Upper lobe of right lung (tissue), 1 donor: ENCODE measurements at regions not wholly inside any gene's neighbourhood (a gene's known extent, or its start where the extent isn't known, plus 50 kb on each side); places are given as distances from the start of the nearest gene placed in this dataset.

Experiments
- ATAC-seq: fragments of 200-7000 bp; cut with Tn5 transposase; one replicate; pipeline ENCODE4 v1.9.1; 2020; ENCODE audit warnings: mild to moderate bottlenecking, moderate library complexity
- DNase-seq: peaks from one replicate; pipeline ENCODE4 v3.0.0-alpha.2; 2020
- H3K27ac ChIP-seq: fragments of 200-600 bp; one replicate; pipeline ENCODE4 v1.8.0; 2022
- H3K27me3 ChIP-seq: fragments of 200-600 bp; one replicate; pipeline ENCODE4 v1.8.0; 2022; ENCODE audit warnings: mild to moderate bottlenecking
- H3K36me3 ChIP-seq: fragments of 200-600 bp; one replicate; pipeline ENCODE4 v1.8.0; 2022
- H3K4me1 ChIP-seq: fragments of 200-600 bp; one replicate; pipeline ENCODE4 v1.8.0; 2022
- H3K4me3 ChIP-seq: fragments of 200-600 bp; one replicate; pipeline ENCODE4 v1.8.0; 2022; ENCODE audit warnings: mild to moderate bottlenecking
- H3K9me3 ChIP-seq: fragments of 200-600 bp; one replicate; pipeline ENCODE4 v1.8.0; 2022
- intact Hi-C: fragments of 100-400 bp; cut with DNase I; formaldehyde crosslinking; loops from one replicate; pipeline ENCODE4 v1.11.0; 2022
- TF ChIP-seq, protein P1 (sequence below): fragments of 200-600 bp; IDR thresholded peaks from one replicate; pipeline ENCODE4 v1.8.0; 2022; ENCODE audit warnings: antibody characterized with exemption
- donor health status: DM: no; HTN: yes; CAD: no; lungs with severe emphysema.

DNA sequence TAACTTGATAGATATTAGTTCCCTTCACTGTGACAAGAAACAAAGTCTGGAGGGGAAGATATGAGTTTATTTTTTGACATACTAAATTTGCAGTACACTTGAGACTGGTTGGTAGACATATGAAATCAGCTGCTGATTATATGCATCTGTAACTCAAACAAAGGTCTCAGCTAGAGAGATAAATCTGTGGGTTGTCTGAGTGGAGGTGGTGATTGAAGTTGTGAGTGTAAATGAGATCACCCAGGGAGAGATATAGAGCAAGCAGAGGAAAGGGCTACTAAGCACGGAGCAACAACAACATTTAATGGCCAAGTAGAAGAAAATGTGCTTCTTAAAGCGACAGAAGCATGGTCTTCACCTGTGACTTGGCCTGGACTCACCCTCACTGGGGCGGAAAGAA is 173.2 kb upstream of the EYA4 start:
- no peak for DNase-seq
- no peaks in the 10 kb centered on the region for H3K4me1 ChIP-seq
- no peaks in the 10 kb centered on the region for H3K36me3 ChIP-seq
- TF ChIP-seq, protein P1, sequence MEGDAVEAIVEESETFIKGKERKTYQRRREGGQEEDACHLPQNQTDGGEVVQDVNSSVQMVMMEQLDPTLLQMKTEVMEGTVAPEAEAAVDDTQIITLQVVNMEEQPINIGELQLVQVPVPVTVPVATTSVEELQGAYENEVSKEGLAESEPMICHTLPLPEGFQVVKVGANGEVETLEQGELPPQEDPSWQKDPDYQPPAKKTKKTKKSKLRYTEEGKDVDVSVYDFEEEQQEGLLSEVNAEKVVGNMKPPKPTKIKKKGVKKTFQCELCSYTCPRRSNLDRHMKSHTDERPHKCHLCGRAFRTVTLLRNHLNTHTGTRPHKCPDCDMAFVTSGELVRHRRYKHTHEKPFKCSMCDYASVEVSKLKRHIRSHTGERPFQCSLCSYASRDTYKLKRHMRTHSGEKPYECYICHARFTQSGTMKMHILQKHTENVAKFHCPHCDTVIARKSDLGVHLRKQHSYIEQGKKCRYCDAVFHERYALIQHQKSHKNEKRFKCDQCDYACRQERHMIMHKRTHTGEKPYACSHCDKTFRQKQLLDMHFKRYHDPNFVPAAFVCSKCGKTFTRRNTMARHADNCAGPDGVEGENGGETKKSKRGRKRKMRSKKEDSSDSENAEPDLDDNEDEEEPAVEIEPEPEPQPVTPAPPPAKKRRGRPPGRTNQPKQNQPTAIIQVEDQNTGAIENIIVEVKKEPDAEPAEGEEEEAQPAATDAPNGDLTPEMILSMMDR, result no peak
- no peaks in the 10 kb centered on the region for H3K27me3 ChIP-seq
- no peak for ATAC-seq
- no peak overlapping the region for H3K27ac ChIP-seq
- intact Hi-C loops, result no loop called here
- no peaks in the 10 kb centered on the region for H3K9me3 ChIP-seq
- no peak overlapping the region for H3K4me3 ChIP-seq

DNA sequence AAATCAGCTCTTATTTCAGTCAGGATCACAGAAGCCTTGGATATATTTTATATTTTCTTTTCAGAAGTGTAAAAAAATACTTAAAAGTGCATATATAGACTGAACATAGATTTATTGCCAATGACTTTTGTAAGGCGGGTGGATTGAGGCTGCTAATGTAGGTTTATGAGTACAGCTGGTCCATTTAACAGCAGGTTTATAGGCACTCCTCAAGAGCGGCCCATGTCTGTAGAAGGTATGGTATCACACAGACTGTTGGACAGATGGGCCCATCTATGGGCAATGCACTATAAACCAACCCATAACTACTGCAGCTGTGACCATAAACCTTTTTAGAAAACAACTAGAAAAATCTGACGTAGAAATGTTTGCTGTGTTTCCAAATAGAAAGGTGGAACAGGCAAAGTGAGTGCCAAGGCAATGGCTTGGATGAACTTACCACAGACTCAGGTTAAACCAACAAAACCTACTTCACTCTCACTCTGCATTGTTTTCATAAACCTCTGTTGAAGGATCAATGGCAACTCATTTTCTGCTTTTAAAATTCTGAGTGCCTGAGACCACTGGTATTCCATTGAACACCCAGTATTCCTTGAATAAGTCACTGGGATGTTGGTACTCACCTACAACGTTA is 170.6 kb upstream of the EYA4 start:
- intact Hi-C loops, result no loop called here
- H3K9me3 ChIP-seq, result no peaks in the 10 kb centered on the region
- H3K4me3 ChIP-seq, result no peak overlapping the region
- no peaks in the 10 kb centered on the region for H3K36me3 ChIP-seq
- H3K27ac ChIP-seq, result no peak overlapping the region
- no peaks in the 10 kb centered on the region for H3K4me1 ChIP-seq
- H3K27me3 ChIP-seq, result no peaks in the 10 kb centered on the region
- TF ChIP-seq, protein P1, result no peak
- no peak for DNase-seq
- no peak for ATAC-seq

DNA sequence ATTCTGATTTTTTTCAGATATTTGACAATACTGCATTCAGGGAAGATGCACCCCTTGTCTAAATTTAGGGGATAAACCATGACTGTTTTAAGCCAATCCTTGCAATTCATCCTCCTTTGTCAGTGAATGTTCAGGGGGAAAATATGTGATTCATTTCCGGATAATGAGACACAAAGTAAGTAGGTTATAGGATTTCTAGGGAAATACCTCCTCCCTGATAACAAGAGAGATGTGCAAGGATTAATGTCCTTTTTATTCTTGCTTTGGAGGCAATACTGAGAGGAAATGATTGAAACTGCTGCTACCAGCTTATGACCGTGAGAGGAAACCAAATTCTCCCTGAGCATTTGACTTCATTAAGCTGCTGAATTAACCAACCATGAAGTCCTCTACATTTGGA is 161.3 kb upstream of the EYA4 start:
- Histone ChIP-seq H3K4me1 (no peaks in the 10 kb centered on the region), H3K9me3 (no peaks in the 10 kb centered on the region), H3K27me3 (no peaks in the 10 kb centered on the region), H3K27ac (no peak overlapping the region), H3K36me3 (no peaks in the 10 kb centered on the region), H3K4me3 (no peak overlapping the region)
- TF ChIP-seq, protein P1, result no peak
- intact Hi-C loops, result no loop called here
- DNase-seq (no peak), ATAC-seq (no peak)

DNA sequence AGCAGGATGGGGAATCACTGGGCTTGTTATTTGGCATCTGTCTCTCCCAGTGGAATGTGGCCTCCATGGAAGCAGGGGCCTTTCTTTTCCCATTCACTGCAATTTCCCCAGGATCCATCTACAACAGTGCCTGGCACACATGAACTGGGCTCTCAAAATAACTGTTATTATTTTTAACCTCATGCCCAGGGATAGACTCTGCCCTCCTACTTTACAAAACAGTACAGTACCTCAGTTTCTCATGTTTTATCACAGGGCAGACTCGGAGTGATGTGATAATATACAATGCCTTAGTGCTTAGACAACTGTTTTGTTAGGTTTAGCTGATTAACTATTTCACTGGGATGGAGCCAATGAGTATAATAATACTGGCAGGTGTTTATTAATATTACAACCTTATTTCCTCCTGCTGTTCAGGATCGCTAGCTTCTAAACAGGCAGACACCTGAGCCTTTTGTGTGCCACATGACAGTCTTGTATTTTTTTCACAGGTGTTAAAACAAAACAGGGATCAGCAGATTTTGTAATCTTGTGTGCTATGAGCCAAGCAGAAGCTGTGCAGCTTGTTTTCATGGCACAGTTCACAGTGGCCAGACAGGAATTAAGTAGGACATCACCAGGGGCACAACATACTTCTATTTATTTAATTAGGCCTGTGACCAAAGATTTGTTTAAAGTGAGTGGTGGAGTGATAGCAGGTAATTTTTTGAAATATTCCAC is 157.7 kb upstream of the EYA4 start:
- H3K4me1 ChIP-seq, result no peaks in the 10 kb centered on the region
- no peak overlapping the region for H3K27ac ChIP-seq
- TF ChIP-seq, protein P1, result no peak
- no peak for ATAC-seq
- no peak for DNase-seq
- no peaks in the 10 kb centered on the region for H3K36me3 ChIP-seq
- no peaks in the 10 kb centered on the region for H3K27me3 ChIP-seq
- intact Hi-C loops, result no loop called here
- H3K4me3 ChIP-seq, result no peak overlapping the region
- H3K9me3 ChIP-seq, result no peaks in the 10 kb centered on the region

DNA sequence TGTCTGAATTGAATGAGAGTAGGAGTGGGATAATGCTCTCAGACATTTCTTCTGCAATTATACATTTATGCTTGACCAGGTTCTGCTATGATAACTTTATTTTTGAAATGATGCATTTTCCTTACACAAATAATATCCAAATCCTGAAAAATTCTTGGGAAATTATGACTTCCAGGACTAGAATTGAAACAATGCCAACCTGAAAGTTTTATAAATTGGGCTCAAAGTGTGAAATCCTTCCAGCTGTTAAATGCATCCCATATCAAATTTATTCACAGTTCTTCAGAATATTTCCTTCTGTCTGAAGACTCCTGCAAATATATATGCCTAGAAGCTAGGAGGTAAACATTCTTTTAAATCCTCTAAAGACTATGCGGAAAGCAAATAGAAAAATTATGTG is 155.7 kb upstream of the EYA4 start:
- H3K27ac ChIP-seq, result no peak overlapping the region
- DNase-seq (no peak), ATAC-seq (no peak)
- H3K9me3 ChIP-seq, result no peaks in the 10 kb centered on the region
- no peaks in the 10 kb centered on the region for H3K36me3 ChIP-seq
- intact Hi-C loops, result no loop called here
- no peaks in the 10 kb centered on the region for H3K4me1 ChIP-seq
- no peaks in the 10 kb centered on the region for H3K27me3 ChIP-seq
- H3K4me3 ChIP-seq, result no peak overlapping the region
- TF ChIP-seq, protein P1, result no peak
